ENCODE measurements at regions not wholly inside any gene's neighbourhood (a gene's known extent, or its start where the extent isn't known, plus 50 kb on each side); places are given as distances from the start of the nearest gene placed in this dataset.

DNA sequence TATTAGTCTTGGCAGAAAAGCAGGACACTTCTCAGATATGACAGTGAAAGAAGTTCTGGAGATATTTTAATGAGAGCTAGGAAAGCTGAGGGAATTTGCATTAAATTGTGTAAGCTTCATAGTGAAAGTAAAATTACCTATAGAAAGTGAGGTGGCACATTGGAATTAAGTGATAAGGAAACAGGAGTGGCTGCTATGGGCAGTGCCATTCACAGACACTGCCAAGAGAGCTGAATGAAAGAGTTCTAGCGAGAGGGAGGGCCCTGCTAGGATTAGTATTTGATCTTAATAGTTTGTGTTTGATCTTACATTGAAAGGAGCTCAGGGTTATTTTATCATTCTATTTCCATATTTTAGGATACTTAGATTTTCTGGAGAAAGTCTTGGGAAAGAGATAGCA lies 351.9 kb downstream of the DDX10 start:
- intact Hi-C loops (cut with DNase I), result no loop called here
- Histone ChIP-seq H3K4me1 (no peaks in the 10 kb centered on the region), H3K9me3 (no peaks in the 10 kb centered on the region), H3K36me3 (no peaks in the 10 kb centered on the region), H3K27me3 (no peaks in the 10 kb centered on the region), H3K4me3 (no peak overlapping the region), H3K27ac (no peak overlapping the region)
- DNase-seq (ENCODE audit: low spot score in 2 of 2), result no peak
- TF ChIP-seq, protein P1, sequence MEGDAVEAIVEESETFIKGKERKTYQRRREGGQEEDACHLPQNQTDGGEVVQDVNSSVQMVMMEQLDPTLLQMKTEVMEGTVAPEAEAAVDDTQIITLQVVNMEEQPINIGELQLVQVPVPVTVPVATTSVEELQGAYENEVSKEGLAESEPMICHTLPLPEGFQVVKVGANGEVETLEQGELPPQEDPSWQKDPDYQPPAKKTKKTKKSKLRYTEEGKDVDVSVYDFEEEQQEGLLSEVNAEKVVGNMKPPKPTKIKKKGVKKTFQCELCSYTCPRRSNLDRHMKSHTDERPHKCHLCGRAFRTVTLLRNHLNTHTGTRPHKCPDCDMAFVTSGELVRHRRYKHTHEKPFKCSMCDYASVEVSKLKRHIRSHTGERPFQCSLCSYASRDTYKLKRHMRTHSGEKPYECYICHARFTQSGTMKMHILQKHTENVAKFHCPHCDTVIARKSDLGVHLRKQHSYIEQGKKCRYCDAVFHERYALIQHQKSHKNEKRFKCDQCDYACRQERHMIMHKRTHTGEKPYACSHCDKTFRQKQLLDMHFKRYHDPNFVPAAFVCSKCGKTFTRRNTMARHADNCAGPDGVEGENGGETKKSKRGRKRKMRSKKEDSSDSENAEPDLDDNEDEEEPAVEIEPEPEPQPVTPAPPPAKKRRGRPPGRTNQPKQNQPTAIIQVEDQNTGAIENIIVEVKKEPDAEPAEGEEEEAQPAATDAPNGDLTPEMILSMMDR (IDR thresholded peaks at IDR 0.05), result no peak

DNA sequence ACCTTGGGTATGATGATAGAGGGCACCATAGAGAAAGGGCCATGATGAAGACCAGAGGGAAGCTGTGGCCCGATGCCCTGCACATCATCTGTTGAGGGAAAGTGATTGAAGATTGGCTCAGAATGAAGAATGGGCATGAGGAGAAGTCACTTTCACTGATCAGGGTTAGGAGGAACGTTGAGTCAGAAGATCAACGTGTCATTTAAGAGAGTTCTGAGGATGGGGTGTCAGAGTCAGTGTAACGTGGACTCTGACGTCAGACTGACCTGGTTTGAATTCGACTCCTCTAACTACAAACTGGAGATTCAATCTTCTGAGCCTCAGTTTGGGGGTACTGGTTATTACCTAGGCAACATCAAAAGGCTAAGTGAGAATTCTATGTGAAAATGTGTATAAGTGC lies 352.6 kb downstream of the DDX10 start:
- intact Hi-C loops (cut with DNase I), result no loop called here
- no peak for DNase-seq (ENCODE audit: low spot score in 2 of 2)
- Histone ChIP-seq H3K4me1 (no peaks in the 10 kb centered on the region), H3K4me3 (no peak overlapping the region), H3K9me3 (no peaks in the 10 kb centered on the region), H3K36me3 (no peaks in the 10 kb centered on the region), H3K27me3 (no peaks in the 10 kb centered on the region), H3K27ac (no peak overlapping the region)
- TF ChIP-seq, protein P1 (IDR thresholded peaks at IDR 0.05), result no peak

DNA sequence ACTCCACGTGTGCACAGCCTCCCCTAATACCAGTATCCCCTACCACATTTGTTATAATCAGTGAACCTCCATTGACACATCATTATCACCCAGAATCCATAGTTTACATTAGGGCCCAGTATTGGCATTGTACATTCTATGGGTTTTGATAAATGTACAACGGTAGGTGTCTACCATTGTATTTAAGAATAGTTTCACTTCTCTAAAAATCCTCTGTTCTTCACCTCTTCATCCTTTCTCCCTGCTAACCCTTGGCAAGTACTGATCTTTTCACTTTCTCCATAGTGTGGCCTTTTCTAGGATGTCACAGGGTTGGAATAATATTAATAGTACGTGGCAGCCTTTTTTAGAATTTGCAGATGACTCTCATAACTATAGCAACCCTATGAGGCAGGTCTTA lies 353.8 kb downstream of the DDX10 start:
- Histone ChIP-seq H3K27me3 (no peaks in the 10 kb centered on the region), H3K9me3 (no peaks in the 10 kb centered on the region), H3K4me1 (no peaks in the 10 kb centered on the region), H3K4me3 (no peak overlapping the region), H3K36me3 (no peaks in the 10 kb centered on the region), H3K27ac (no peak overlapping the region)
- intact Hi-C loops (cut with DNase I), result no loop called here
- TF ChIP-seq, protein P1 (IDR thresholded peaks at IDR 0.05), result no peak
- no peak for DNase-seq (ENCODE audit: low spot score in 2 of 2)

DNA sequence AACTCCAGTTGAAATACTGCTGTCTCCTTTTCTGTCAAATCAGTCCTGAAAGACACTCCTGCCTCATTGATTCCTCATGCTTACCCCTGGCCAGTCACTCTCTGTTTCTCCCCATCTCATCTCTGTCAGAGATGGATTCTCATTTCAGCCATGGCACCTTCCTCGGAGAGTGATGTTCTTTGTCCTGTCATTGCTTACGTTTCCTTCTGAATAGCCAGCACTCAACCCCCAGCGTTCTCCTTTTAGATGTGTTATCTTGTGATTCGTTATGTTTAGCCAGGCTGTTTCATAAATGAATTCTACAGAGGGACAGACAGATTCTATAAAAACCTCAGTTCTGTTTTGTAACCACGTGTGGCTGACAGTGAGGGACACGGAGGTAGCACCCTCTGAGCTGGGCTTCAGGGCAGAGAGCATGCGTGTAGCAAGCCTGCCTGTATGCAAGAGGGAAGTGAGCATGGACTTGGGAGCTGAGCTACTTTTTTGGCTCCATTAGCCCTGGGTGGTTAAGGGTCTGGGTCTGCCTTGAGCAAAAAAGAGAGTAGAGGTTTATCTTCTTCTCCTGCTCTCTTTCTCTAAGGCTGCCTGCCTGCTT lies 354.6 kb downstream of the DDX10 start:
- H3K9me3 ChIP-seq, result peaks cover 0 to under 1% of the 10 kb centered on the region in 2 donors
- intact Hi-C loops (cut with DNase I), result no loop called here
- no peak overlapping the region for H3K27ac ChIP-seq
- TF ChIP-seq, protein P1 (IDR thresholded peaks at IDR 0.05), result no peak
- no peak for DNase-seq (ENCODE audit: low spot score in 2 of 2)
- no peak overlapping the region for H3K4me3 ChIP-seq
- no peaks in the 10 kb centered on the region for H3K4me1 ChIP-seq
- no peaks in the 10 kb centered on the region for H3K27me3 ChIP-seq
- no peaks in the 10 kb centered on the region for H3K36me3 ChIP-seq

DNA sequence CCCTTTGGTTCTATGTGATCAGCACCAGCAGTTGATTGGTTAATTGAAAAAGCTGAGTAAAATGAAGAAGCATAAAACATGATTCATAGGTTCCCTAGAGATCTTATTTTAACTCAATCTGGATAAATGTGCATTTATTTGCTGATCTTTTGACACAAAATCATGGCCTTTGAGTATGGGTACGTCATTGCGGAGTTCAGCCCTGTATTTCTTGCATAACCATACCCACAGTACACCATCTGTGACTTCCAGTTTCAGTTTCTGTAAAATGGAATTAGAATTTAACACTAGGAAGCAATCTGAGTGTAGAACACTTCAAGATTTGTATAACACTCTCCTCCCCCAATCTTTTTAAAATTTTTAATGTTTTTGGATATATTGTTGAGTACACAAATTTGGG lies 358.2 kb downstream of the DDX10 start:
- Histone ChIP-seq H3K27ac (no peak overlapping the region), H3K36me3 (no peaks in the 10 kb centered on the region), H3K9me3 (peaks cover 0 to 8% of the 10 kb centered on the region in 2 donors), H3K4me3 (no peak overlapping the region), H3K27me3 (no peaks in the 10 kb centered on the region), H3K4me1 (no peaks in the 10 kb centered on the region)
- TF ChIP-seq, protein P1 (IDR thresholded peaks at IDR 0.05), result no peak
- DNase-seq (ENCODE audit: low spot score in 2 of 2), result no peak
- intact Hi-C loops (cut with DNase I), result no loop called here
